ENCODE measurements at regions not wholly inside any gene's neighbourhood (a gene's known extent, or its start where the extent isn't known, plus 50 kb on each side); places are given as distances from the start of the nearest gene placed in this dataset.

DNA sequence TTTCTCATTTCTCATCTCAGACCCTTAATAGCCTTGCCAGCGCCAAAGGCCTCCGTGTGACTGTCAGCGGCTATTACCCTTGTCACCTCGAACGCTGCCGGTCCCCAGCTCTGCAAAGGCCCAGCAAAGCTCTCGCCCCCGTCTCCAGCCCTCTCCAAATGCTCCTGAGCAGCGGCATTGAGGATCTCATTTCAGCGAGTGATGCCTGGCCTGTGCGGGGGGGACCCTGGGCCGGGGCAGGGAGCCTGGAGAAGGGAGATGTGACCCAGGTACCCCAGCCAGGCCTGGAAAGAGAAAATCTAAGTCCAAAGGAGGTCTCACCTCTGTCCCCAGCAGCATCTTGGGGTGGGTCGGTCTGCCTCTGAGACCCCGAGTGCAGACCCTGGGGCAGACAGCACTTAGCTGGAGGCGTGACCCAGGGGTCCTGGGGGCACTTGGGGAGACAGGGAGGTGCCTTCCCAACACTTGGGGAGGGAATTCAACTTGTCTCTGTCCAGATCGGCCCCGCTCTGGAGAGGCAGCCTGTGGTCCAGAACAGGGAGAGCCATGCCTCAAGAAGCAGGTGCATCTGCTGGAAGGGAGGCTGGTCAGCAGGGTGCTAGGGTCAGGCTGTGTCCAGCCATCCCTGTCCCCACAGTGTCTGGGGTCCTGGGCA, 521.3 kb downstream of the TBC1D22A start:
- H3K9me3 ChIP-seq: no peaks in the 10 kb centered on the region
- H3K36me3 ChIP-seq (ENCODE audit: control insufficient read depth in 2 of 2, extremely low read depth in 1 of 2, insufficient read depth in 1 of 2, low read length in 1 of 2): no peaks in the 10 kb centered on the region
- Mint-ChIP-seq H3K4me3 (no peak overlapping the region), H3K36me3 (no peaks in the 10 kb centered on the region), H3K27me3 (peaks cover under 1 to 5% of the 10 kb centered on the region in 2 donors), H3K4me1 (no peaks in the 10 kb centered on the region), H3K27ac (no peak overlapping the region), H3K9me3 (no peaks in the 10 kb centered on the region)
- no peak for ATAC-seq (replicated peaks in 1 of 4)
- ChIA-PET CTCF (no interaction called here), POLR2A (no interaction called here)
- no peak overlapping the region for H3K27ac ChIP-seq (ENCODE audit: low read length)
- peaks cover 0 to 21% of the 10 kb centered on the region in 2 experiments for H3K27me3 ChIP-seq (replicated peaks in 1 of 2; ENCODE audit: control insufficient read depth in 2 of 2, extremely low read depth in 1 of 2, insufficient read depth in 2 of 2, low read length in 1 of 2)
- H3K4me1 ChIP-seq (ENCODE audit: control insufficient read depth in 1 of 2, extremely low read depth in 1 of 2, insufficient read depth in 2 of 2, low read length in 2 of 2): no peaks in the 10 kb centered on the region
- H3K4me3 ChIP-seq (ENCODE audit: control insufficient read depth in 1 of 2, extremely low read depth in 1 of 2, low read length in 1 of 2): no peak overlapping the region
- WGBS (ENCODE audit: insufficient coverage): 79% methylated on average over 17 of the region's 17 CpGs
- DNase-seq: no peak

DNA sequence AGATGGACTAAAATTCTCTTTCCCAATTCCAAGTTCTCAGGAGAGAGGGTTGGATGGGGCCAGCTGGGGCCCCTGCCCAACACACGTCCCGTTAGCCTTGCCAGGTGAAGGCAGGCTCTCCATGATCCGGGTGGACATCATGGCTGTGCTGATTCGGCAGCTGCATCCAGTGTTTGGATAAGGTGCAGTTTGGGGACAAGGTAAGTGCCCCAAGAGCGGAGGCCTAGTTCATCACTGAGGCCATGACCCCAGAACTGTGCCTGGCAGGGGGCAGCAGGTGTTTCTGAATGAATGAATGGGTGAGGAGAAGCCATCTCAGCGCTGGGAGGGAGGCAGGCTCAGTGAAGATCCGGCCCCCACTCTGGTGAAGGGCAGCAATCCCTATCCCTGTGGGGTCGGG, 520.4 kb downstream of the TBC1D22A start:
- Mint-ChIP-seq H3K4me1 (no peaks in the 10 kb centered on the region), H3K4me3 (no peak overlapping the region), H3K9me3 (no peaks in the 10 kb centered on the region), H3K27ac (no peak overlapping the region), H3K27me3 (peaks cover 4 to 6% of the 10 kb centered on the region in 2 donors), H3K36me3 (no peaks in the 10 kb centered on the region)
- Histone ChIP-seq H3K4me1 (ENCODE audit: control insufficient read depth in 1 of 2, extremely low read depth in 1 of 2, insufficient read depth in 2 of 2, low read length in 2 of 2) (no peaks in the 10 kb centered on the region), H3K9me3 (no peaks in the 10 kb centered on the region), H3K36me3 (ENCODE audit: control insufficient read depth in 2 of 2, extremely low read depth in 1 of 2, insufficient read depth in 1 of 2, low read length in 1 of 2) (no peaks in the 10 kb centered on the region), H3K4me3 (ENCODE audit: control insufficient read depth in 1 of 2, extremely low read depth in 1 of 2, low read length in 1 of 2) (no peak overlapping the region), H3K27me3 (replicated peaks in 1 of 2; ENCODE audit: control insufficient read depth in 2 of 2, extremely low read depth in 1 of 2, insufficient read depth in 2 of 2, low read length in 1 of 2) (peaks cover 0 to 23% of the 10 kb centered on the region in 2 experiments), H3K27ac (ENCODE audit: low read length) (no peak overlapping the region)
- ChIA-PET POLR2A (no interaction called here), CTCF (no interaction called here)
- ATAC-seq (replicated peaks in 1 of 4) (no peak), DNase-seq (no peak)
- 88% methylated on average over 4 of the region's 8 CpGs for WGBS (ENCODE audit: insufficient coverage)

DNA sequence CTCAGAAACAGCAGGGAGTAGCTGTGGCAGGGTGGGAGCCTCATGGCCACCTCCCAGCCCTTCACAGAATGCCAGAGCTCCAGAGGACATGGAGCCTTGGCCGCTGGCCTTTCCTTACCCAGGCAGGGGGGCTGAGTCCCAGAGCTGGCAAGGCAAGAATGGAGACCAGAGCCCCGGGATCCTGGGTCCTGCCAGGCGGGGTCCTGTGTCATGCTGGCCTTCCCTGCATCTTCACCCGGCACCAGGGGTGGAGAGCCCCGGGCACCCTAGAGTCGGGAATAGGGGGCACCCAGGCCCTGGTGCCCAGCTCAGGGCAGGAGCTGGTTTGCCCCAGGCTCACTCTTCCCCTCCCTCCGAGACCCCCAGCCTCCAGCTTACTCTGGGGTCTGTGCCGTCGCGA, 519.9 kb downstream of the TBC1D22A start:
- no peak overlapping the region for H3K27ac ChIP-seq (ENCODE audit: low read length)
- Mint-ChIP-seq H3K9me3 (no peaks in the 10 kb centered on the region), H3K36me3 (no peaks in the 10 kb centered on the region), H3K4me1 (no peaks in the 10 kb centered on the region), H3K27ac (no peak overlapping the region), H3K4me3 (no peak overlapping the region), H3K27me3 (peaks cover 7 to 11% of the 10 kb centered on the region in 2 donors)
- ChIA-PET POLR2A (no interaction called here), CTCF (no interaction called here)
- no peaks in the 10 kb centered on the region for H3K4me1 ChIP-seq (ENCODE audit: control insufficient read depth in 1 of 2, extremely low read depth in 1 of 2, insufficient read depth in 2 of 2, low read length in 2 of 2)
- H3K9me3 ChIP-seq: no peaks in the 10 kb centered on the region
- ATAC-seq (replicated peaks in 1 of 4) (no peak), DNase-seq (no peak)
- peaks cover 0 to 25% of the 10 kb centered on the region in 2 experiments for H3K27me3 ChIP-seq (replicated peaks in 1 of 2; ENCODE audit: control insufficient read depth in 2 of 2, extremely low read depth in 1 of 2, insufficient read depth in 2 of 2, low read length in 1 of 2)
- no peak overlapping the region for H3K4me3 ChIP-seq (ENCODE audit: control insufficient read depth in 1 of 2, extremely low read depth in 1 of 2, low read length in 1 of 2)
- no peaks in the 10 kb centered on the region for H3K36me3 ChIP-seq (ENCODE audit: control insufficient read depth in 2 of 2, extremely low read depth in 1 of 2, insufficient read depth in 1 of 2, low read length in 1 of 2)
- 78% methylated on average over 9 of the region's 10 CpGs for WGBS (ENCODE audit: insufficient coverage)

DNA sequence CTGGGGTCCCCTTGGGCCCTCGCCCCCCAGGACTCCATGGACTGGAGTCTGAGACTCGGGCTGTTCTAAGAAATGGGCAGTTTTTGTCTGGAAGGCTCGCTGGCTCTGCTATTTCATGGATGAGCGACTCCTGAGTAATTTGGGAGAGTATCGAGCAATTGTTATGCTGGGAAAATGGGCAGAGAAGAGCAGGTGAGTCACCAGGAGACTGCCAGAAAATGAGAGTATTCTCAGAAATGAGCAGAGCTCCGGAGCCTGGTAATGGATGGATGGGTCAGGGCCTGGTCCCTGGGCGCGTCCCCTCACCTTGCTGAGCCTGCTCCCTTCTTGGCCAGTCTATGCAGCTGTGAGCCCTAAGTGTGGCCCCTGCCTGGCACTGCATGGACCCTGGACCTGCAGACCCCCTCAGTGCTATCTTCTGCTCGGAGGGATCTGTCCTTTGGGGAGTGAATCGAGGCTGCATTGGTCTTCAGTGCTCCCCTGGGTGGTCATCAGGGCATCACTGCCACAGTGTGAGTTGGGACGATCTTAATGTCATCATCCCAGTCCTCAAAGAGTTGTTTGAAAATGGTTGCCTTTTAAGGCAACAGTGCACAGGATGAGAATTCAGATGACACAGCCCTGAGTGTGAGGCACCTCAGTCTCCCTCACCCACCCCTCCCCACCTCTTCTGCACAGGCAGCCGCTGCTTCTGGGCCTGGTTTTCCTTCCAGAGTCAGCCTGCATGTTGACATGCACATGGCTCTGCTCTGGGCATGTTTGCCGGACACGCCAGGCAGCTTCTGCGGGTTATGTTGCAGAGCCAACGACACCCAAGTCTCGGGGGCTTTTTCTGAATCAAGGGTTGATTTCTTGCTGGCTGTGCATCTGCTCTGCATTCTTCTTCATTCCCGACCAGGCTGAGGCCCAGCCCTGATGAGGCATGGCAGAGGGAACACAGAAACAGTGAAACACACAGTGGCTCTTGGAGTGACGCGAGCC, 519.0 kb downstream of the TBC1D22A start:
- POLR2A ChIA-PET: no interaction called here
- WGBS (ENCODE audit: insufficient coverage): 70% methylated on average over 17 of the region's 20 CpGs
- peaks cover 0 to 32% of the 10 kb centered on the region in 2 experiments for H3K27me3 ChIP-seq (replicated peaks in 1 of 2; ENCODE audit: control insufficient read depth in 2 of 2, extremely low read depth in 1 of 2, insufficient read depth in 2 of 2, low read length in 1 of 2)
- Mint-ChIP-seq H3K27ac (no peak overlapping the region), H3K4me3 (no peak overlapping the region), H3K9me3 (no peaks in the 10 kb centered on the region), H3K36me3 (no peaks in the 10 kb centered on the region), H3K27me3 (peaks cover 12% of the 10 kb centered on the region in 2 donors), H3K4me1 (no peaks in the 10 kb centered on the region)
- H3K4me1 ChIP-seq (ENCODE audit: control insufficient read depth in 1 of 2, extremely low read depth in 1 of 2, insufficient read depth in 2 of 2, low read length in 2 of 2): no peaks in the 10 kb centered on the region
- H3K27ac ChIP-seq (ENCODE audit: low read length): no peak overlapping the region
- H3K4me3 ChIP-seq (ENCODE audit: control insufficient read depth in 1 of 2, extremely low read depth in 1 of 2, low read length in 1 of 2): no peak overlapping the region
- DNase-seq: no peak
- H3K9me3 ChIP-seq: no peaks in the 10 kb centered on the region
- CTCF ChIA-PET: no interaction called here
- no peaks in the 10 kb centered on the region for H3K36me3 ChIP-seq (ENCODE audit: control insufficient read depth in 2 of 2, extremely low read depth in 1 of 2, insufficient read depth in 1 of 2, low read length in 1 of 2)
- ATAC-seq (replicated peaks in 1 of 4): no peak

- Histone ChIP-seq H3K36me3 (ENCODE audit: control insufficient read depth in 2 of 2, extremely low read depth in 1 of 2, insufficient read depth in 1 of 2, low read length in 1 of 2) (no peaks in the 10 kb centered on the region), H3K4me3 (ENCODE audit: control insufficient read depth in 1 of 2, extremely low read depth in 1 of 2, low read length in 1 of 2) (no peak overlapping the region), H3K27ac (ENCODE audit: low read length) (no peak overlapping the region), H3K4me1 (ENCODE audit: control insufficient read depth in 1 of 2, extremely low read depth in 1 of 2, insufficient read depth in 2 of 2, low read length in 2 of 2) (no peaks in the 10 kb centered on the region), H3K27me3 (replicated peaks in 1 of 2; ENCODE audit: control insufficient read depth in 2 of 2, extremely low read depth in 1 of 2, insufficient read depth in 2 of 2, low read length in 1 of 2) (peaks cover 0 to 43% of the 10 kb centered on the region in 2 experiments), H3K9me3 (no peaks in the 10 kb centered on the region)
- ATAC-seq (replicated peaks in 1 of 4): no peak
- ChIA-PET POLR2A (no interaction called here), CTCF (no interaction called here)
- Mint-ChIP-seq H3K27ac (no peak overlapping the region), H3K4me1 (no peaks in the 10 kb centered on the region), H3K9me3 (no peaks in the 10 kb centered on the region), H3K36me3 (no peaks in the 10 kb centered on the region), H3K27me3 (peaks cover 9 to 15% of the 10 kb centered on the region in 2 donors), H3K4me3 (no peak overlapping the region)
- no CpG with 5 or more reads among the region's 6 CpGs for WGBS (ENCODE audit: insufficient coverage)
- DNase-seq: no peak
Observed at GRCh38 chr22:47280301-47280700, 517.9 kb downstream of the TBC1D22A start.

GRCh38 chr22:47279746-47280145, 517.3 kb downstream of the TBC1D22A start:
- Mint-ChIP-seq H3K27ac (no peak overlapping the region), H3K27me3 (peaks cover 9 to 18% of the 10 kb centered on the region in 2 donors), H3K4me3 (no peak overlapping the region), H3K4me1 (no peaks in the 10 kb centered on the region), H3K9me3 (no peaks in the 10 kb centered on the region), H3K36me3 (no peaks in the 10 kb centered on the region)
- DNase-seq (no peak), ATAC-seq (replicated peaks in 1 of 4) (no peak)
- 74% methylated on average over 10 of the region's 11 CpGs for whole genome bisulfite sequencing (ENCODE audit: insufficient coverage)
- POLR2A ChIA-PET: no interaction called here
- Histone ChIP-seq H3K4me3 (ENCODE audit: control insufficient read depth in 1 of 2, extremely low read depth in 1 of 2, low read length in 1 of 2) (no peak overlapping the region), H3K36me3 (ENCODE audit: control insufficient read depth in 2 of 2, extremely low read depth in 1 of 2, insufficient read depth in 1 of 2, low read length in 1 of 2) (no peaks in the 10 kb centered on the region), H3K27ac (ENCODE audit: low read length) (no peak overlapping the region), H3K4me1 (ENCODE audit: control insufficient read depth in 1 of 2, extremely low read depth in 1 of 2, insufficient read depth in 2 of 2, low read length in 2 of 2) (no peaks in the 10 kb centered on the region), H3K27me3 (replicated peaks in 1 of 2; ENCODE audit: control insufficient read depth in 2 of 2, extremely low read depth in 1 of 2, insufficient read depth in 2 of 2, low read length in 1 of 2) (peaks cover 0 to 45% of the 10 kb centered on the region in 2 experiments), H3K9me3 (no peaks in the 10 kb centered on the region)
- CTCF ChIA-PET: no interaction called here

All from T-cell (primary cell).